NCI-H774 (cell line): ENCODE measurements at regions not wholly inside any gene's neighbourhood (a gene's known extent, or its start where the extent isn't known, plus 50 kb on each side); places are given as distances from the start of the nearest gene placed in this dataset.

Experiments used
- DNase-seq: peaks from one replicate; lab custom pipeline; 2025; lab: John Stamatoyannopoulos, UW

- no peak for DNase-seq
Measured at GRCh38 chr5:107325866-107326265, 344.9 kb downstream of the EFNA5 start.

DNA sequence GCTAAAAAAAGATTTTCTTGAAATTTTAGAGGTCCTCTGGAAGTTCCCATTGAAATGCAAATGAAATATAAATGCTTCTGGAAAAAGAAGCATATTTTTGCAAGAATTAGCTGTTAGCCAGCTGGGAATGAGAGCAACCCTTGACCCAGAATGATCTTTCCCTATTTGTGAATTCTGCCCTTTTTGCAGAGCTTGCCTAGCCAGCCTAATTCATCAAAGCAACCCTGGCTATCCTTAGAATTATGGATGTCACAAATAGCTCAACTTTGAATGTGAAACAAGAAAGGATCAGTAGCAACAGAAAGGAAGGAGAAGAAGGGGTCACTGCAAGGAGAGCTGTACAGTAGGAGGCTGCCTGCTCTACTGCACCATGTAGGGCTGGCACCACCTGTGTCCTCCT, 345.9 kb downstream of the EFNA5 start:
- no peak for DNase-seq

DNA sequence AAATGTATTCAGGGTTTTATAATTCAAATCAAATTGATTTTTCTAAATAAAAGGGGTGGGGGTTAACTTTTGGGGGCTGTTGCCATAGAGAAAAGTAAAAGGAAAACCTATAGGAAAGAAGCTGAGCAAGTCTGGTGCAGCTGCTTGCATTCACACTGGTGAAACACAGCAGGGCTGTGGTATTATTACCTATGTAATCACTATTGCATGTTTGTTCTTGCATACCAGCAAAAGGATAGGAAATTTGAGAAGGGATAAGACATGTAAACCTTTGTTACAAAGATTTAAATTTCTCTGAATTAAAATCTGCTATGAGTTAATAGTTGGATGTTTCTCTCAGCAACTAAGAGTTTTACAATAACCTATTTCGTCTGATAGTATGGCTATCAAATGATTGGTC, 346.7 kb downstream of the EFNA5 start:
- DNase-seq, result no peak

DNA sequence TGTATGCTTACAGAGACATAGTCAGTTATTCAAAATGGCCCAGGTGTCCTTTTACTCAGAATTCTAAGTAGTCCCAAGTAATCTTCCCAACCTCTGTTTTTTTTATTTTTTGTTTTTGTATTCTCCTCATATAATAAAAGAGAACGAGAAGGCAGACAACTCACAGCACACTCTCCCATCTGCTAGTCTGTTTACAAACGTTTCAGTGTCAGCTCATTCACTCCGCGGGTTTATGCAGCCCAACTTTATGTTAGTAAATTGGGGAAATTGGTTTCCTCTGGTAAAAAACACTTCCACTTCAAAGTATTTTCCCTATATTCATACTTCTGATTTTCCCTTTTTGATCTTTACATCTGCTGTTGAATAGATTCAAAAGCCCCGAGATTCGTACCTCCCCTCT, 347.2 kb downstream of the EFNA5 start:
- no peak for DNase-seq

- no peak for DNase-seq
Measured at GRCh38 chr5:107322936-107323335, 347.8 kb downstream of the EFNA5 start.

- DNase-seq, result no peak
Measured at GRCh38 chr5:107321906-107322305, 348.8 kb downstream of the EFNA5 start.

- no peak for DNase-seq
Measured at GRCh38 chr5:107320846-107321245, 349.9 kb downstream of the EFNA5 start.

DNA sequence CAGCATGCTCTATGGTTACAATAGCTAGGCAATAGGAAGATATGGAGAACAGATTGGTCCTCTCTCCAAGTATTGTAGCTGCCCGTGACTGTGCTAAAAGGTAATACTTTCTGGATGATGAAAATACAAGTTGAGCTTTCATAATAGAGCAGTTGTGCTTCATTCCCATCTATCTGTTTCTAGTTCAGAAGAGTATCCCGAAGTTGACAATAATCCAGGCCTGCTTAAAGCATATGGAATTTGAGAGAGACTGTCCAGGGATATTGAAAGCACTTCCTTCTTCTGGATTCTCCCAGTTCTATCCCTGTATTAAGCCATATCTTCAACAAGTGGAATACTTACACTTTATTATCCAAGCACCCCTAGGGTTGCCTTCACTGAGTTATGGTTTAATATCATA, 350.4 kb downstream of the EFNA5 start:
- no peak for DNase-seq

GRCh38 chr5:107319901-107320300, 350.8 kb downstream of the EFNA5 start:
- DNase-seq, result no peak

GRCh38 chr5:107314330-107314729, 356.4 kb downstream of the EFNA5 start:
- DNase-seq, result no peak

DNA sequence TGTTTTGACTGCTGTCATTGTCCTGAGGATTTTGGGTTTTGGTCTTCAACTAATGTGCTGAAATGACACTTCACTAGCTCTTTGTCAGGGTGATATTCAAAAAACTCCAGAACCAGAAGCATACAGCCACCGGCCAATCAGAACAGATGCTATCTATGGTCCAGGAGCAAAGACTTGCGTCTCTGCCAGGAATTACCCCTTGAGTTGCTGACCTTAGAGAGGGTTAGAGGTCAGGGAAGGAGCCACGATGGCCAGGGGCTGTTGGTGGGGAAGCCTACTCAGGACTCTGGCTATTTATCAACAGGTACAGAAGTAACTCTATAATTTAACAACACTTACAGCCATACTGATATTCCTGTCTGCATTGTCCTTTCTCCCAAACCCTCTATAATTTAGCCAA, 356.8 kb downstream of the EFNA5 start:
- no peak for DNase-seq

- no peak for DNase-seq
Measured at GRCh38 chr5:107313098-107313497, 357.6 kb downstream of the EFNA5 start.

DNA sequence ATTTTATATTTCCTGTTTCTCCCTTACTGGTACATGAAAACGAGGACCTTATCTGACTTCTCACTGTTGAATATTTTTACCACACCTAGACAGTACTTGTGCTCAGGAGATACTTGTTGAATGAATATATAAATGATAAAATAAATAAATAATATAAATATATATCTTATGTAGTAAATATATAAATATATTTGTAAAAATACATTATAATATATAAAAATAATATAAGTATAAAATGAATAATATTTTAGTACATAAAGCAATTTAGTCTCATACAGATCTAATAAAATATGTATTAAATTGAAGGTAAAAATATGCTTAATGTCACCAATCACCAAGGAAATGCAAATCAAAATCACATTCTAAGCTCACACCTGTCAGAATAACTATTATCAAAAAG, 360.6 kb downstream of the EFNA5 start:
- DNase-seq, result no peak

GRCh38 chr5:107306594-107306993, 364.1 kb downstream of the EFNA5 start:
- DNase-seq, result no peak

DNA sequence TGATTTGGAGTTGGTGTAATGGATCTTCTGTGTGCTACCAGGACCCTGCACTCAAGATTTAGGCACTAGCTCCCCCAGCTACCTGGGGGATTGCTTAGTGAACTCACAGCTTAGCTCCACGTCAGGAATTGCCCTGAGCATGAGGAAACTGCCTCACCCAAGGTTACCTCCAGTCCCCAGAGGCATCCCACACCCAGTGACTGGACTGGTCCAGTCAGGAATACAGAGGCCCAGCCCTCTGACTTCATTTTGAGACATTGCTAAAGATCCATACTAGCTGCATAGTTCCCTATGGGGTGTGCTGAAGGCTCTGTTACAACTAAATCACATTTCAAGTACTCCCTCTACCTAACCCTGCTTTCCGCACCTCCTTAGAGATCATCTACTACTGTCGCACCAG, 364.7 kb downstream of the EFNA5 start:
- no peak for DNase-seq

DNA sequence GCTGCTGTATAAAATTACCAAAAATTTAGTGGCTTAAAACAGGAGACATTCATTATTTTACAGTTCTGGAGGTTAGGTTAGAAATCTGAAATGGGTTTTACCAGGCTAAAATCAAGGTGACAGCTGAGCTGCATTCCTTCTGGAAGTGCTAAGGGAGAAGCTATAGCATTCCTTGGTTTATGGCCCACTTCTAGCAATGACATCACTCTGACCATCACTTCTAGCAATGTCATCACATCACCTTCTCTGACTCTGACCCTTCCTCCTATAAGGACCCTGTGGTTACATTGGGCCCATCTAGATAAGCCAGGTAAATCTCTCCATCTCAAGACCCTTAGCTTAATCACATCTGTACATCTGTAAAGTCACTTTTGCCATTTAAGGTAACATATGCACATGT, 366.1 kb downstream of the EFNA5 start:
- no peak for DNase-seq

DNA sequence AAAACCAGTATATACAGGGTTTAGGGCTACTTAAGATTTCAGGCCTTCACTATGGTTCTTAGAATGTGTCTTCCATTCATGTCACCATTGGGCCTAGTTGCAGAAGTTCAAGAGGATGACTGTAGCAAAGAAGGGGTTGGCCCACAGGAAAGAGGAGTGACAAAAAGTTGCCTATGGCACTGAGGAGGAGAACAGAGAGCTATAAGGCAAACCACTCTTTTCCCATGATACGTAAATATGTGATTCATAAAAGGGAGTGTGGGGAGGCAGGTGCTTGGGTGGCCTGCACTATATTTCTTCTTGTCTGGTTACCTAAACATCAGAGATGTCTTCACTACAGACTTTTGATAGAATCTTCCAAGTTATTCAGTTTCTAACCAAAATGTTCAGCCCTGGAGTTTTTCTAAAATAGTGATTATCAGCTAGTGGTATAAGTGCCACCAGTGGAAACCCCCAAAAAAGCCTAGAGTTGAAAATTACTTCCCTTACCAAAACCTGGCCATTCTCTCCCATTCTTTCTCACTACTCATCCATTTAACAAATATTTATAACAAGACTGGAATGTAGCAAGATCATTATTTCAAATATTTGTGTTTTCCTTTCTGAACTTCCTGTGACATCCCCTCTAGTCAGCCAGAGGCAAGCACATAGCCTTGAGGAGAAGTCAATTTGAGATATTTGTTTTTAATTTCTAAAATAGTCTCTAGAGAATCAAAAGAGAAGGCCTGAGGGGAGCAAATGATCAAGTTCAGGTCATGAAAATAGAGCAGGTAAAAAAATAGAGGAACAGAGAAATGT, 367.4 kb downstream of the EFNA5 start:
- DNase-seq, result no peak

GRCh38 chr5:107302441-107302840, 368.3 kb downstream of the EFNA5 start:
- no peak for DNase-seq

GRCh38 chr5:107301999-107302398, 368.7 kb downstream of the EFNA5 start:
- DNase-seq, result no peak

GRCh38 chr5:107300721-107301327, 369.9 kb downstream of the EFNA5 start:
- no peak for DNase-seq

- DNase-seq, result no peak
Measured at GRCh38 chr5:107296572-107296971, 374.2 kb downstream of the EFNA5 start.

GRCh38 chr5:107295914-107296313, 374.8 kb downstream of the EFNA5 start:
- DNase-seq, result no peak

DNA sequence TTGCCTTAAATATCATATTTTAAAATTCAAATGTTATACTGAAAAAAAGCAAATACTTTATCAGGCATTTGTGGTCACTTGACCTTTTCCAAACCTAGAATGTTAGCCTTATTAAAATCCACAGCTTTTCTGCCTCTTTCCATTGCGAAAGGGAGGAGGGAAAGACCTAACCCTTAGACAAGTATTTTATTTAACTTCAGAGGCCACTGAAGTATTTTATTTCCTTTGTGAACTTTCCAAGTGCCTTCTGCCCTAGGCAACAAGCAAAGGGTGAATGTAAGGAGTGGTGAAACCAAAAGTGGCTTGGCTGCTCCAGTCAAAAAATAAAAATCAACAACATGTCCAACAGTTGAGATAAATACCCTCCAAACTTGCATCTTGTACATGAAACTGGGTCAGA, 376.1 kb downstream of the EFNA5 start:
- DNase-seq, result no peak

DNA sequence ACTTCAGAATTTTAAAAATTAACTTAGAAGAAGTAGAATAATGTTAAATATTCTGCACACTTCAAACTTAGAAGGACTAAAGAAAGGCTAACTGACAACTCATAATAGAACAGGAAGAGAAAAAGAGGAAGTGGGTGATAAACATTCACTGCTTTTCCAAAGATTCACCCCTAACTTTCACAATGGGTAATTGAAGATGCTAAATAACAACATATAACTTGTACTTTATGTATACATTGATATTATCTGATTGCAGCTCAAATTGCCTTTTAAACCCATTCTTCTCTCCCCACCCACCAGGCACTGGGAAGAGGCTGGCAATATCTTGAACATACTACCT, 376.6 kb downstream of the EFNA5 start:
- DNase-seq, result no peak
